ENCODE measurements at regions not wholly inside any gene's neighbourhood (a gene's known extent, or its start where the extent isn't known, plus 50 kb on each side); places are given as distances from the start of the nearest gene placed in this dataset.

GRCh38 chr17:34761646-34762045 lies 182.3 kb downstream of the TMEM132E start:
- intact Hi-C loops (cut with DNase I, micrococcal nuclease), result no loop called here
- ChIA-PET POLR2A (no interaction called here), CTCF (no interaction called here)
- TF ChIP-seq CTCF (IDR thresholded peaks at IDR 0.05), result no peak
- Histone ChIP-seq H3K36me3 (ENCODE audit: insufficient read depth, low read length) (no peaks in the 10 kb centered on the region), H3K4me1 (ENCODE audit: insufficient read depth, low read length) (no peaks in the 10 kb centered on the region), H3K27me3 (ENCODE audit: control insufficient read depth in 1 of 2, insufficient read depth in 2 of 2, low read length in 2 of 2) (peaks cover 0 to 6% of the 10 kb centered on the region in 2 experiments), H3K4me3 (ENCODE audit: low read length) (no peak overlapping the region), H3K27ac (ENCODE audit: low read depth in 1 of 2, low read length in 2 of 2) (no peak overlapping the region), H3K9me3 (ENCODE audit: control insufficient read depth in 1 of 2, insufficient read depth in 1 of 2, low read length in 2 of 2) (peaks cover 0 to under 1% of the 10 kb centered on the region in 2 experiments)
- no peak for DNase-seq
- H3K36me3 Mint-ChIP-seq (ENCODE audit: low read depth), result no peaks in the 10 kb centered on the region
- no peak overlapping the region for H3K27ac Mint-ChIP-seq
- no peak for ATAC-seq (ENCODE audit: poor library complexity)
- H3K4me3 Mint-ChIP-seq, result no peak overlapping the region
- H3K9me3 Mint-ChIP-seq, result no peaks in the 10 kb centered on the region
- H3K4me1 Mint-ChIP-seq (ENCODE audit: low read depth), result no peaks in the 10 kb centered on the region
- H3K27me3 Mint-ChIP-seq, result peaks cover 43% of the 10 kb centered on the region

GRCh38 chr17:34760931-34761495 lies 181.6 kb downstream of the TMEM132E start:
- no peaks in the 10 kb centered on the region for H3K36me3 Mint-ChIP-seq (ENCODE audit: low read depth)
- Histone ChIP-seq H3K4me1 (ENCODE audit: insufficient read depth, low read length) (no peaks in the 10 kb centered on the region), H3K4me3 (ENCODE audit: low read length) (no peak overlapping the region), H3K27ac (ENCODE audit: low read depth in 1 of 2, low read length in 2 of 2) (no peak overlapping the region), H3K27me3 (ENCODE audit: control insufficient read depth in 1 of 2, insufficient read depth in 2 of 2, low read length in 2 of 2) (peaks cover 4 to 12% of the 10 kb centered on the region in 2 experiments), H3K9me3 (ENCODE audit: control insufficient read depth in 1 of 2, insufficient read depth in 1 of 2, low read length in 2 of 2) (peaks cover 0 to 3% of the 10 kb centered on the region in 2 experiments), H3K36me3 (ENCODE audit: insufficient read depth, low read length) (no peaks in the 10 kb centered on the region)
- ChIA-PET CTCF (no interaction called here), POLR2A (no interaction called here)
- no peaks in the 10 kb centered on the region for H3K9me3 Mint-ChIP-seq
- H3K27me3 Mint-ChIP-seq, result peaks cover 47% of the 10 kb centered on the region
- H3K27ac Mint-ChIP-seq, result no peak overlapping the region
- ATAC-seq (ENCODE audit: poor library complexity) (no peak), DNase-seq (no peak)
- intact Hi-C loops (cut with DNase I, micrococcal nuclease), result no loop called here
- no peak overlapping the region for H3K4me3 Mint-ChIP-seq
- no peaks in the 10 kb centered on the region for H3K4me1 Mint-ChIP-seq (ENCODE audit: low read depth)
- no peak for TF ChIP-seq CTCF (IDR thresholded peaks at IDR 0.05)

GRCh38 chr17:34758718-34759117 lies 179.3 kb downstream of the TMEM132E start:
- peaks cover 5 to 15% of the 10 kb centered on the region in 2 experiments for H3K27me3 ChIP-seq (ENCODE audit: control insufficient read depth in 1 of 2, insufficient read depth in 2 of 2, low read length in 2 of 2)
- Mint-ChIP-seq H3K27me3 (peaks cover 54% of the 10 kb centered on the region), H3K4me3 (no peak overlapping the region), H3K4me1 (ENCODE audit: low read depth) (no peaks in the 10 kb centered on the region), H3K36me3 (ENCODE audit: low read depth) (no peaks in the 10 kb centered on the region), H3K9me3 (no peaks in the 10 kb centered on the region), H3K27ac (no peak overlapping the region)
- no peak overlapping the region for H3K27ac ChIP-seq (ENCODE audit: low read depth in 1 of 2, low read length in 2 of 2)
- H3K36me3 ChIP-seq (ENCODE audit: insufficient read depth, low read length), result no peaks in the 10 kb centered on the region
- ChIA-PET CTCF (no interaction called here), POLR2A (no interaction called here)
- intact Hi-C loops (cut with DNase I, micrococcal nuclease), result no loop called here
- no peak overlapping the region for H3K4me3 ChIP-seq (ENCODE audit: low read length)
- no peak for TF ChIP-seq CTCF (IDR thresholded peaks at IDR 0.05)
- ATAC-seq (ENCODE audit: poor library complexity) (no peak), DNase-seq (no peak)
- peaks cover 0 to 3% of the 10 kb centered on the region in 2 experiments for H3K9me3 ChIP-seq (ENCODE audit: control insufficient read depth in 1 of 2, insufficient read depth in 1 of 2, low read length in 2 of 2)
- no peaks in the 10 kb centered on the region for H3K4me1 ChIP-seq (ENCODE audit: insufficient read depth, low read length)

Measured in CD4-positive, alpha-beta T cell (primary cell).